ENCODE measurements at regions not wholly inside any gene's neighbourhood (a gene's known extent, or its start where the extent isn't known, plus 50 kb on each side); places are given as distances from the start of the nearest gene placed in this dataset.

- H3K36me3 Mint-ChIP-seq = no peaks in the 10 kb centered on the region
- H3K4me3 Mint-ChIP-seq = no peak overlapping the region
- H3K9me3 Mint-ChIP-seq = no peaks in the 10 kb centered on the region
- no peak for ATAC-seq
- H3K27ac Mint-ChIP-seq = no peak overlapping the region
- no peaks in the 10 kb centered on the region for H3K27me3 Mint-ChIP-seq
- H3K4me1 Mint-ChIP-seq = no peaks in the 10 kb centered on the region
Observed at GRCh38 chr18:72634500-72634899, 90.4 kb upstream of the CBLN2 start.

- Mint-ChIP-seq H3K9me3 (no peaks in the 10 kb centered on the region), H3K36me3 (no peaks in the 10 kb centered on the region), H3K27me3 (no peaks in the 10 kb centered on the region), H3K4me1 (no peaks in the 10 kb centered on the region), H3K4me3 (no peak overlapping the region), H3K27ac (no peak overlapping the region)
- ATAC-seq = no peak
Observed at GRCh38 chr18:72630991-72631390, 86.8 kb upstream of the CBLN2 start.

- Mint-ChIP-seq H3K4me3 (no peak overlapping the region), H3K36me3 (no peaks in the 10 kb centered on the region), H3K9me3 (no peaks in the 10 kb centered on the region), H3K4me1 (no peaks in the 10 kb centered on the region), H3K27me3 (no peaks in the 10 kb centered on the region), H3K27ac (no peak overlapping the region)
- no peak for ATAC-seq
Observed at GRCh38 chr18:72623444-72623843, 79.3 kb upstream of the CBLN2 start.

- Mint-ChIP-seq H3K27ac (no peak overlapping the region), H3K4me1 (no peaks in the 10 kb centered on the region), H3K9me3 (peaks cover 3% of the 10 kb centered on the region), H3K36me3 (no peaks in the 10 kb centered on the region), H3K4me3 (no peak overlapping the region), H3K27me3 (no peaks in the 10 kb centered on the region)
- ATAC-seq = no peak
Observed at GRCh38 chr18:72613534-72613930, 69.4 kb upstream of the CBLN2 start.

- no peak for ATAC-seq
- Mint-ChIP-seq H3K4me1 (no peaks in the 10 kb centered on the region), H3K9me3 (peaks cover 3% of the 10 kb centered on the region), H3K4me3 (no peak overlapping the region), H3K27me3 (no peaks in the 10 kb centered on the region), H3K36me3 (no peaks in the 10 kb centered on the region), H3K27ac (no peak overlapping the region)
Observed at GRCh38 chr18:72612894-72613533, 68.9 kb upstream of the CBLN2 start.

GRCh38 chr18:72605376-72605775 is 61.2 kb upstream of the CBLN2 start:
- H3K27ac Mint-ChIP-seq = no peak overlapping the region
- no peaks in the 10 kb centered on the region for H3K27me3 Mint-ChIP-seq
- H3K36me3 Mint-ChIP-seq = no peaks in the 10 kb centered on the region
- H3K4me3 Mint-ChIP-seq = no peak overlapping the region
- ATAC-seq = no peak
- peaks cover 6% of the 10 kb centered on the region for H3K9me3 Mint-ChIP-seq
- no peaks in the 10 kb centered on the region for H3K4me1 Mint-ChIP-seq

- Mint-ChIP-seq H3K4me1 (no peaks in the 10 kb centered on the region), H3K9me3 (no peaks in the 10 kb centered on the region), H3K27me3 (no peaks in the 10 kb centered on the region), H3K27ac (no peak overlapping the region), H3K4me3 (no peak overlapping the region), H3K36me3 (no peaks in the 10 kb centered on the region)
- no peak for ATAC-seq
Observed at GRCh38 chr18:72601944-72602343, 57.8 kb upstream of the CBLN2 start.

GRCh38 chr18:72601481-72601880 is 57.3 kb upstream of the CBLN2 start:
- no peak overlapping the region for H3K27ac Mint-ChIP-seq
- no peak for ATAC-seq
- H3K27me3 Mint-ChIP-seq = no peaks in the 10 kb centered on the region
- H3K36me3 Mint-ChIP-seq = no peaks in the 10 kb centered on the region
- H3K4me3 Mint-ChIP-seq = no peak overlapping the region
- no peaks in the 10 kb centered on the region for H3K4me1 Mint-ChIP-seq
- H3K9me3 Mint-ChIP-seq = no peaks in the 10 kb centered on the region
